ENCODE measurements at regions not wholly inside any gene's neighbourhood (a gene's known extent, or its start where the extent isn't known, plus 50 kb on each side); places are given as distances from the start of the nearest gene placed in this dataset.

GRCh38 chr5:173802670-173803165, 85.4 kb upstream of the CPEB4 start (continued):
- TF ChIP-seq MXI1 (IDR thresholded peaks at IDR 0.05; ENCODE audit: borderline replicate concordance, low read depth, low read length) (peak; percentile 74; the same call in 1 of the 3 replicates), KLF13 (CRISPR knock-in tag; IDR thresholded peaks at IDR 0.05) (no peak), ZNF558 (CRISPR knock-in tag; IDR thresholded peaks at IDR 0.05; ENCODE audit: borderline replicate concordance) (no peak), ZBTB7A (CRISPR knock-in tag; IDR thresholded peaks at IDR 0.05) (peak; percentile 95), SIX4 (CRISPR knock-in tag; IDR thresholded peaks at IDR 0.05) (peak; percentile 84), ATF6 (CRISPR knock-in tag; conservative IDR thresholded peaks at IDR 0.05) (no peak), PITX1 (CRISPR knock-in tag; IDR thresholded peaks at IDR 0.05) (peak; percentile 88), NR2F1 (CRISPR knock-in tag; IDR thresholded peaks at IDR 0.05) (peak; percentile 63 to 89; a peak in 3 of 4 replicates), GFI1 (CRISPR knock-in tag; IDR thresholded peaks at IDR 0.05; ENCODE audit: borderline replicate concordance) (peak; percentile 70; the same call in 1 of the 2 replicates), U2AF1 (optimal IDR thresholded peaks at IDR 0.05; ENCODE audit: low read depth, low read length) (no peak), PRPF4 (IDR thresholded peaks at IDR 0.05; ENCODE audit: low read depth, low read length, poor library complexity, severe bottlenecking) (no peak), HOMEZ (CRISPR knock-in tag; IDR thresholded peaks at IDR 0.05; ENCODE audit: low read depth) (peak; percentile 93), ZNF235 (CRISPR knock-in tag; IDR thresholded peaks at IDR 0.05; ENCODE audit: borderline replicate concordance) (no peak), ZNF343 (CRISPR knock-in tag; IDR thresholded peaks at IDR 0.05) (no peak), E2F1 (CRISPR knock-in tag; IDR thresholded peaks at IDR 0.05) (no peak), MIER2 (CRISPR knock-in tag; IDR thresholded peaks at IDR 0.05) (peak; percentile 80), SMC3 (IDR thresholded peaks at IDR 0.05; ENCODE audit: low read length) (no peak; the same call in none of the 2 replicates), ZBTB38 (CRISPR knock-in tag; IDR thresholded peaks at IDR 0.05) (peak; percentile 90), ATF7-NPFF (CRISPR knock-in tag; IDR thresholded peaks at IDR 0.05; ENCODE audit: low read depth) (no peak), RAD51 (IDR thresholded peaks at IDR 0.05; ENCODE audit: borderline replicate concordance) (peak; percentile 89), ZNF781 (CRISPR knock-in tag; IDR thresholded peaks at IDR 0.05; ENCODE audit: borderline replicate concordance, not compliant biosample characterization) (no peak), ZMYM3 (CRISPR knock-in tag; IDR thresholded peaks at IDR 0.05) (peak; percentile 95), ZNF296 (CRISPR knock-in tag; conservative IDR thresholded peaks at IDR 0.05) (no peak), SMYD3 (CRISPR knock-in tag; IDR thresholded peaks at IDR 0.05) (peak; percentile 62; the same call in 1 of the 2 replicates), MTA3 (CRISPR knock-in tag; IDR thresholded peaks at IDR 0.05) (no peak), CREM (IDR thresholded peaks at IDR 0.05) (peak; percentile 58; the same call in 1 of the 2 replicates), CREM (CRISPR knock-in tag; IDR thresholded peaks at IDR 0.05) (no peak), SP1 (IDR thresholded peaks at IDR 0.05) (no peak), SP1 (CRISPR knock-in tag; IDR thresholded peaks at IDR 0.05) (peak; percentile 92), ZNF891 (CRISPR knock-in tag; IDR thresholded peaks at IDR 0.05) (peak; percentile 77; the same call in 1 of the 2 replicates)

Data from HepG2 (cell line).